VCaP (cell line): ENCODE measurements at regions not wholly inside any gene's neighbourhood (a gene's known extent, or its start where the extent isn't known, plus 50 kb on each side); places are given as distances from the start of the nearest gene placed in this dataset.
"Not testable (repeated sequence)": the region's sequence is repeated elsewhere in the genome, so short reads cannot be mapped to it uniquely, and the experiment has no call there.

Experiments
- H3K27ac ChIP-seq: fragments of 450-650 bp; 2 replicates; pipeline ENCODE4 v1.5.1; 2017

DNA sequence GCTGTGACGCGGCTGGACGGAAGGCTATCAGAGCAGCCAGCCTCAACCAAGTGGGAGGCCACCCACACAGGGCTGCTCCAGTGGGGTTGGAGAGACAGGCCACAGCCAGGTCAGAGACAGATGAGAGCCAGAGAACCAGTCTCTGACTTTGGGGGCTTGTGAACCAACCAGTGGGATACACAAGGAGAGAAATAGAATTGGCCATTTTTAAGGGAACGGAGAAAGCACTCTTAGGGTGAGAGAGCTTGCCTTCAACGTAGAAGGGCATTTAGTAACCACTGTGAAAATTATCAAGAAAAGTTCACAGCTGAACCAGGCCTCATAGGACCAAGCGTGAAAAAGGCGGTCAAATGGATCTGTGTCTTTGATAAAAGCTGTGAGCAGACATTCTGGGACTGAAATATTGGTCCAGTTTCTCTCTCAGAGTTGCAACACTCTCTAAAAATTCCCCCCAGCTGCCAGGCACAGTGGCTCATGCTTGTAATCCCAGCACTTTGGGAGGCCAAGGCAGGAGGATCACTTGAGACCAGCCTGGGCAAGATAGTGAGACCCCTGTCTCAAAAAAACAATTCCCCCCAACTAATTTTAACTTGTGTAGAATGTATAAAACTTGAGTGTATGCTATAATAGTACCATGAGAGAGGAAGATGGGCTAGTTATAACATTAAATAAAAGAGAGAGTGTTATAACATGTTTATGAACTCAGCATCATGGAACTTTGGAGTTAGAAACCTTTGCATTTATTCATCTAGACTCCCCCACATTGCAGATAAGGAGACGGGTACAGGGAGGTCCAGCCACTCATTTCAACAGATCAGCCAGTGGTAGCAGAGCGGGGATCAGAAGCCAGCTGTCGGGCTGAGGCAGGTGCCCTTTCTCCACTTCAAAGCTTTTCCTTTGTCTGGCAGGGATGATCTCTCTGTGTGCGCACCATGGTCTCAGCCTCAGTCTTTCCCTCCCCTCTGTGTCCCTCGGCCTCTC lies 132.2 kb downstream of the NPIPB11 start:
- not testable (repeated sequence) for H3K27ac ChIP-seq

DNA sequence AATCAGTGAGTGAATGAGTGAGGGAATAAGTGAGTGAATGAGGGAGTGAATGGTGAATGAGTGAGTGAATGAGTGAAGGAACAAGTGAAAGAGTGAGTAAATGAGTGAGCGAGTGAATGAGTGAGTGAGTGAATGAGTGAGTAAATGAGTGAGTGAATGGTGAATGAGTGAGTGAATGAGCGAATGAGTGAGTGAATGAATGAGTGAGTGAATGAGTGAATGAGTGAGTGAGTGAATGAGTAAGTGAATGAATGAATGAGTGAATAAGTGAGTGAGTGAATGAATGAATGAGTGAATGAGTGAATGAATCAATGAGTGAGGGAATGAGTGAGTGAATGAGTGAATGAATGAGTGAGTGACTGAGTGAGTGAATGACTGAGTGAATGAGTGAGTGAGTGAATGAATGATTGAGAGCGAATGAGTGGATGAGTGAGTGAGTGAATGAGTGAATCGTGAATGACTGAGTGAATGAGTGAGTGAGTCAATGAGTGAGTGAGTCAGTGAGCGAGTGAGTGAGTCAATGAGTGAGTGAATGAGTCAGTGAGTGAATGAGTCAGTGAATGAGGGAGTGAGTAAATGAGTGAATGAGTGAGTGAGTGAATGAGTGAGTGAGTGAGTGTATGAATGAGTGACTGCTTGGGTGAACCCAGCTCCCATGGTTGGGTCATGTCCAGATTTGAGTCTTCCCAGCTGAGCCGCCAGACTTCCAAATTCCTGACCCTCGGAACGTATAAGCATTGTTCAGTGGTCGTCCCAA lies 133.0 kb downstream of the NPIPB11 start:
- not testable (repeated sequence) for H3K27ac ChIP-seq

- H3K27ac ChIP-seq = not testable (repeated sequence)
Measured at GRCh38 chr16:29271721-29272675, 134.5 kb downstream of the NPIPB11 start.

- H3K27ac ChIP-seq = not testable (repeated sequence)
Measured at GRCh38 chr16:29270923-29271322, 135.6 kb downstream of the NPIPB11 start.

DNA sequence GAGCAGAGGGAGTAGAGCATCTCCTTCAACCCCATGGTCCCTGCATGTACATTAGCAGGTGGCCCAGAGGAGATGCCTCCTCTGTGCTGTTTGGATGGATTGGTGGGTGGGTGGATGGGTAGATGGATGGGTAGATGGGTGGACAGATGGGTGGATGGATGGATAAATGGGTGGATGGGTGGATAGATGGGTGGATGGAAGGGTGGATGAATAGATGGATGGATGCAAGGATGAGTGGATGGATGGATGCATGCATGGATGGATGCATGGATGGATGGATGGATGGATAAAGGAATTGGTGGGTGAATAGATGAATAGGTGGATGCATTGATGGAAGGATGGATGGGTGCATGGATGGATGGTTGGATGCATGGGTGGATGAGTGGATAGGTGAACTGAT lies 136.5 kb downstream of the NPIPB11 start:
- not testable (repeated sequence) for H3K27ac ChIP-seq

DNA sequence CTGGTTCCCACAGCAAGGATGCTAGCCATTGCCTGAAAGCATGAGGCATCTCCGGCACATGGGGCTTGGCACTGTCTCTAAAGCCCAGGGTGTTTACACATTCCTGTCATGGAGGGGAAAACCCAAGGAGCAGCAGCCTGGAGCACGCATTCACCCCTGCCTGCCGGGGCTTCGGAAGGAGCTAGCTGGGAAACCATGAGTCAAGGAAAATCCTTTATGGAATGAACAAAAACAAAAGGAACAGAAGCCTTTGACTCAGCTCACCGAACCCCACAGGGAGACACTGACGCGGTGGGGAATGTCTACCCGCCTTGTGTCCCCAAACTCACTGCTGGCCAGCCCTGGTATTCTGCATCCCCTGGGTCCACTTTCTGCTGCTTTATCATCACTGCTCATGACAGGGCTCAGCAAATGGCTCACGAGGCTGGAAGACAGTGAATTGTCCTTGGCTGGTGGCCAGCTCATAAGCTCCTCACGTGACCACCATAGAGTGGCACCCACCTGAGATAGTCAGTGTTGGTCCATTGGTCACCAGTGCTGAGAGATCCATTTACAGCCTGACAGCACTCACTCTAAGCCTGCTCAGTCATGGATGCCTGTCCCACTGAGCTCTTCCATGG lies 137.2 kb downstream of the NPIPB11 start:
- H3K27ac ChIP-seq = not testable (repeated sequence)

DNA sequence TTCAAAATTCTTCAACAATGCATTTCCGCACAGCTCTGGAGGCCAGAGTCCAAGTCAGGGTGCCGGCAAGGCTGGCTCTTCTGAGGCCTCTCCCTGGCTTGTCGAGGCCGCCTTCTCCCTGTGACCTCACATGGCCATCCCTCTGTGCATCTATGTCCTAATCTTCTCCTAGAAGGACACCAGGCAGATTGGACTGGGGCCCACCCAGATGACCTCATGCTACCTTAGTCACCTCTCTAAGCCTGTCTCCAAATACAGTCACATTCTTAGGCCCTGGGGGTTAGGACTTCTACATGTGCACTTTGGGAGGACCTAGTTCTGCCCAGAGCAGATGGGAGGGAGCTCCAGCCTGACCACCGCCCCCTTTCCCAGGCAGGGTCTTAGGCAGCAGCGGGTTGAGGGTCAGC lies 137.7 kb downstream of the NPIPB11 start:
- H3K27ac ChIP-seq = not testable (repeated sequence)

DNA sequence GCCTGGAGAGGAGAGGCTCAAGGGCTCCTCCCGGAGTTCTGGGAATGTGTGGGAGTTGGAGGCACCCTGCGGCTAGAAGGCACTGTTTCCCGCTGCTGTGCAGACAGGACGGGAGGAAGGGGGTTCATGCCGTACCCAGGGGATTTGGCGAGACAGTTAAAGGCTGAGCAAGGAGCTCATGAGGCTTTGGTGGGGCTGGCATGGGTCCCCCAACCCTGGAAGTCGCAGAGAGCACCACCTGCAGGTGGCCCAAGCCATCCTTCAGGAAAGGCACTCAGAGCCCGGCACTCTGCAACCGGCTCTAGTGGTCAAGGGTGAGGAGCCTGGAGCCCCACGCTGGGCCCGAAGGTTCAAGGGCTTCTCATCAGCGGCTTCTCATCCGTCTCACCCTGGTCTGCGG lies 138.2 kb downstream of the NPIPB11 start:
- not testable (repeated sequence) for H3K27ac ChIP-seq

GRCh38 chr16:29267891-29268290 lies 138.6 kb downstream of the NPIPB11 start:
- not testable (repeated sequence) for H3K27ac ChIP-seq

GRCh38 chr16:29267055-29267619 lies 139.4 kb downstream of the NPIPB11 start:
- H3K27ac ChIP-seq = not testable (repeated sequence)

- not testable (repeated sequence) for H3K27ac ChIP-seq
Measured at GRCh38 chr16:29266612-29267011, 139.9 kb downstream of the NPIPB11 start.

- not testable (repeated sequence) for H3K27ac ChIP-seq
Measured at GRCh38 chr16:29265255-29265853, 141.2 kb downstream of the NPIPB11 start.

DNA sequence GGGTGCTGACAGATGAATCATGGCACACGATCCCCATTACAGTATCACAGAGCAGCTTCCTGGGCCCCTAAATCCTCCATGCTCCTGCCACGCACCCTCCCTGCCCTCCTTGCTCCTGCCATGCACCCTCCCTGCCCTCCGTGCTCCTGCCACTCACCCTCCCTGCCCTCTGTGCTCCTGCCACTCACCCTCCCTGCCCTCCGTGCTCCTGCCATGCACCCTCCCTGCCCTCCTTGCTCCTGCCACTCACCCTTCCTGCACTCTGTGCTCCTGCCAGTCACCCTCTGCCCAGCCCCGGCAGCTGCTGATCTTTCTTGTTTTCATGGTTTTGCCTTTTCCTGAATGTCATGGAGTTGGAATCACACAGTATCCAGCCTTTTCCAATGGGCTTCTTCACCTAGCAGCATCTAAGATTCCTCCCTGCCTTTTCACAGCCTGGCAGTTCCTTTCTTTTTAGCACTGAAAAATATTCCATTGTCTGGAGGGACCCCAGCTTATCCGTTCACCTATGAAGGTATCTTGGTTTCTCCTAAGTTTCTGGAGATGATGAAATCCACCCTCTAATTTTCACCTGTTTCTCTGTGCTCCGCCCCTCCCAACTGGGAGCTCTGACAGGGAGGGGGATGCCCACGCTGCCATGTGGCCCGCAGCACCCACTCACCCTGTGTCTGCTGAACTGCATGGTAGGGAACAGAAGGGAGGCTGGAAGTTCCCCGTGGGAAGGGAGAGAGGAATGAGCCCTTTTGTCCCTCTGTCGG lies 142.3 kb downstream of the NPIPB11 start:
- H3K27ac ChIP-seq = not testable (repeated sequence)

DNA sequence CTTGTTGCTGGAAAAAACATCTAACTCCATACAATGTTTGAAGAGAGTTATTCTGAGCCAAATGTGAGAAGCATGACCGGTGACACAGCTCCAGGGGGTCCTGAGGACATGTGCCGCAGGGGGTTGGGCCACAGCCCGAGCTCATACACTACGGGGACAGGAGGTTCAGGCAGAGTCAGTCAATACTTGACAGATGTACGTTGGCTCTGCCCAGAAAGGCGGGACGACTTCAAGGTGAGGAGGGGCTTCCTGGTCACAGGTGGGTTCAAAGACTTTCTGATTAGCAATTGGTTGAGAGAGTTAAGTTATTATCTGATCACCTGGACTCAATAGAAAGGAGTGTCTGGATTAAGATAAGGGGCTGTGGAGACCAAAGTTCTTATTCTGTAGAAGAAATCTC lies 143.8 kb downstream of the NPIPB11 start:
- not testable (repeated sequence) for H3K27ac ChIP-seq

DNA sequence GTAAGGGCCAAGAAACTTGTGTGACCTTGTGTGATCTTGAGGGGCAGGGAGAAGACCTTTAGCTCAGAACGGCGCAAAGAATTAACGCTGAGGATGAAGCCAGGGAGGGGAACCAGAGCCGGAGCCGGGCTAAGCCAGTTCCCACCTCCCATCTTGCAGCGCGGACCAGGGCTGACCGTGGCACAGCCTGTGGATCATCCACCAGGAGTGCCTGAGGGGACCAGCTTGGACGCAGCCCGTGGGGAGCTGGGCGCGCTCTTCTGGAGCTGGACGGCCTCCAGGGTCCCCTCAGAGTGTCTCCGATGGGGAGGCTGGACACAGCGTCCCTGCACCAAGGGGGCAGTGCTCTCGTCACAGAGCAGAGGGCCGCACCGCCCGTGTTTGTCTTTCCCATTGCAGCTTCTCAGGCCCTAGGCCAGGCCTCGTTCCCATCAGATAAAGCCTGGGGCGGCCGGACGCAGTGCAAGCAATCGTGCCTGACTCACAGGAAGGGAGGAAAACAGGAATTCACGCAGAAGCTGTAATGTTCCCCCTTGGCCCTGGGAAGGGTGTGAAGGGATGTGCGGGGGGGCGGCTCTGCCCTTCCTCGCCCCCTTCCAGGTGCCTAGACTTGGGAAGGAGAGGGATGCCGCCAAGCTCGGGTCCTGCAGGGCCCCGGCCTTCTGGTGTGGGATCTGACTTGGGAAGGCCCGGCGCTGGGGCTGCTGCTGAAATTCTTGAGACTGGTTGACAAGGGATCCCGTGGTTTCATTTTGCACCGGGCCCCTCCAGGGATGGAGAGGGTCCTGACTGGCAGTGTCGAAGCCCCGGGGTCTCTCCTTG lies 144.9 kb downstream of the NPIPB11 start:
- H3K27ac ChIP-seq = peak overlapping the region; percentile 49; the same call in 1 of the 2 replicates

DNA sequence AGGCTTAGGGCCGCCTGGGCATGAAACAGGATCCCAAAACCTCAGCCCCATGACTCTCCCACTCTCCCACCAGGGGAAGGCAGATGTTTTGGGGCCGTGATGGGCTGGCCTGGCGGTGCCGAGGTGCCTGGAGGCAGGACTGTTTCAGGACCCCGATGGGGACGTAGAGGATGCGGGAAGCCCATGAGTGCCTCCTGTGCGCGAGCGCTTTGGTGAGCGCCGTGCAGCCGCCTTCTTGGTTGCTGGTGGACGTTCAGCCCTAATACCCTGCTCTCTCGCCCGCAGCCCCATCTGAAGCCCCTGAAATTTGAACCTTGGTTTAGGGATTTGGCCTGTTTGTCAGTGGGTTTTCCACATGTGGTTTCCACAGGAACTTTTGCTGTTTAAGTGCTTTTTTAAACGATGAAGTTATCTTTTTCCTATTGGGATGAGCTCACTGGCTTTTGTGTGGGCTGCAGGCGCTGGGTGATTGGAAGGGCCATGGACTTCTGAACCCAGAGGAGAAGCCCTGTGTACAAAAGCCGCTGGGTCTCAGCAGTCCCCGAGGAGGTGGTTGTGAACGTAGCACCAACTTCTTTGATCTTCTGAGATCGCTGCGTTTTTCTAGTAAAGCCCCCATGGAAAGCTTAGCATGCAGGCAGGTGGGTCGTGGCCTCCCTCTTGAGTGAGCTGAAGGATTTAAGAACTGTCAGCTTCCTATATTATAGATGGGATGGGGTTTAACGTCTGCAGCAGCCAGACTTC lies 145.7 kb downstream of the NPIPB11 start:
- peak overlapping the region; percentile 49; the same call in 1 of the 2 replicates for H3K27ac ChIP-seq

GRCh38 chr16:29259635-29260457 lies 146.7 kb downstream of the NPIPB11 start:
- H3K27ac ChIP-seq = not testable (repeated sequence)
